PC-3 (cell line): ENCODE measurements at regions not wholly inside any gene's neighbourhood (a gene's known extent, or its start where the extent isn't known, plus 50 kb on each side); places are given as distances from the start of the nearest gene placed in this dataset.
"Not testable (repeated sequence)": the region's sequence is repeated elsewhere in the genome, so short reads cannot be mapped to it uniquely, and the experiment has no call there.

ENCODE experiments used
- ATAC-seq: fragments of 200-7000 bp; cut with Tn5 transposase; 2 replicates; pipeline ENCODE4 v1.9.1; 2020; ENCODE audit warnings: mild to moderate bottlenecking, moderate library complexity
- BruUV-seq: library from RNA; stranded (reverse); fragments of 400-500 nt; replicated peaks from 2 replicates; lab custom pipeline; 2021; lab: Mats Ljungman, UMichigan
- CTCF ChIA-PET: fragments of 300-600 bp; sonication (Branson Sonifier 250); formaldehyde crosslinking; loops from one replicate; lab custom pipeline; 2022; ENCODE audit warnings: antibody characterized with exemption; lab: Charles Lee
- POLR2A ChIA-PET: fragments of 300-600 bp; sonication (Branson Sonifier 250); formaldehyde crosslinking; loops from one replicate; lab custom pipeline; 2022; ENCODE audit warnings: antibody characterized with exemption; ENCODE audit not compliant: unreplicated experiment; lab: Charles Lee
- DNase-seq: peaks from one replicate; pipeline ENCODE4 v3.0.0-alpha.2; 2015
- H2AFZ ChIP-seq: fragments of 300-600 bp; sonication (generic); 2 replicates; pipeline ENCODE4 v1.6.0; 2016; ENCODE audit warnings: antibody characterized with exemption, low read length
- H3F3A ChIP-seq: fragments of 300-600 bp; sonication (generic); one replicate; pipeline ENCODE4 v1.6.0; 2017; ENCODE audit warnings: antibody characterized with exemption, low read length, control low read depth, mild to moderate bottlenecking; ENCODE audit not compliant: unreplicated experiment
- H3K27ac ChIP-seq: fragments of 300-600 bp; sonication (generic); 2 replicates; pipeline ENCODE4 v1.5.1; 2016; ENCODE audit warnings: mild to moderate bottlenecking, low read length
- H3K27me3 ChIP-seq: fragments of 300-600 bp; sonication (generic); 2 replicates; pipeline ENCODE4 v1.6.1; 2016; ENCODE audit warnings: low read length, mixed read lengths
- H3K36me3 ChIP-seq: fragments of 300-600 bp; sonication (generic); 2 replicates; pipeline ENCODE4 v1.6.1; 2016; ENCODE audit warnings: low read depth, mixed run types, low read length, mixed read lengths
- H3K4me1 ChIP-seq: fragments of 300-600 bp; sonication (generic); 2 replicates; pipeline ENCODE4 v1.5.1; 2016; ENCODE audit warnings: low read length; ENCODE audit not compliant: insufficient read depth
- H3K4me2 ChIP-seq: fragments of 300-600 bp; sonication (generic); 2 replicates; pipeline ENCODE4 v1.6.0; 2016; ENCODE audit warnings: low read length
- H3K4me3 ChIP-seq: fragments of 300-600 bp; sonication (generic); 2 replicates; pipeline ENCODE4 v1.5.1; 2016; ENCODE audit warnings: mild to moderate bottlenecking, low read length, mixed read lengths
- H3K79me2 ChIP-seq: fragments of 300-600 bp; sonication (generic); 2 replicates; pipeline ENCODE4 v1.6.1; 2017; ENCODE audit warnings: low read length, mixed read lengths
- H3K9ac ChIP-seq: fragments of 300-600 bp; sonication (generic); 2 replicates; pipeline ENCODE4 v1.6.0; 2016; ENCODE audit warnings: mild to moderate bottlenecking, low read length
- H3K9me2 ChIP-seq: fragments of 300-600 bp; sonication (generic); replicated peaks from 2 replicates; pipeline ENCODE4 v1.6.1; 2016; ENCODE audit warnings: mixed run types, low read length, mixed read lengths
- H3K9me3 ChIP-seq: fragments of 300-600 bp; sonication (generic); 2 replicates; pipeline ENCODE4 v1.6.1; 2016; ENCODE audit warnings: low read length, mixed read lengths
- H4K20me1 ChIP-seq: fragments of 300-600 bp; sonication (generic); 2 replicates; pipeline ENCODE4 v1.6.1; 2016; ENCODE audit warnings: low read length, mixed read lengths
- intact Hi-C: fragments of 100-400 bp; cut with micrococcal nuclease; formaldehyde crosslinking; loops from 2 replicates; pipeline ENCODE4 v1.9.0; 2023

- ATAC-seq, H3K4me1 ChIP-seq, H3K9me3 ChIP-seq: not testable (repeated sequence)
Measured at GRCh38 chr4:118447397-118447796, 94.6 kb upstream of the PRSS12 start.

GRCh38 chr4:118454857-118455256 is 102.1 kb upstream of the PRSS12 start:
- H3K36me3 ChIP-seq, H3K27ac ChIP-seq, H3K4me2 ChIP-seq, H3K9me2 ChIP-seq, intact Hi-C loops, DNase-seq, H3K4me3 ChIP-seq, H3K4me1 ChIP-seq, BruUV-seq, H3K79me2 ChIP-seq, H4K20me1 ChIP-seq, H3K27me3 ChIP-seq, H3F3A ChIP-seq, ATAC-seq, CTCF ChIA-PET, H2AFZ ChIP-seq, POLR2A ChIA-PET, H3K9me3 ChIP-seq, H3K9ac ChIP-seq: not testable (repeated sequence)

More at GRCh38 chr4:118447397-118447796, 94.6 kb upstream of the PRSS12 start:
- H3K9ac ChIP-seq, BruUV-seq, H3K79me2 ChIP-seq, H3K4me3 ChIP-seq, H3K27ac ChIP-seq, H3K9me2 ChIP-seq, DNase-seq, H4K20me1 ChIP-seq, POLR2A ChIA-PET, H2AFZ ChIP-seq, intact Hi-C loops, H3K4me2 ChIP-seq, CTCF ChIA-PET, H3K36me3 ChIP-seq, H3F3A ChIP-seq, H3K27me3 ChIP-seq: not testable (repeated sequence)

- H3K4me3 ChIP-seq, BruUV-seq, H3K36me3 ChIP-seq, H3K4me2 ChIP-seq, H2AFZ ChIP-seq, H4K20me1 ChIP-seq, H3K9ac ChIP-seq, H3K27me3 ChIP-seq, CTCF ChIA-PET, H3K27ac ChIP-seq, POLR2A ChIA-PET, H3K4me1 ChIP-seq, intact Hi-C loops, H3K79me2 ChIP-seq, H3F3A ChIP-seq, H3K9me3 ChIP-seq, H3K9me2 ChIP-seq: not testable (repeated sequence)
- DNase-seq (peak; percentile 35), ATAC-seq (peak; percentile 27; the same call in 1 of the 2 replicates)
Measured at GRCh38 chr4:118461435-118461834, 108.6 kb upstream of the PRSS12 start.

- H2AFZ ChIP-seq, intact Hi-C loops, H3K9me3 ChIP-seq, H4K20me1 ChIP-seq, H3F3A ChIP-seq, BruUV-seq, H3K36me3 ChIP-seq, ATAC-seq, H3K27ac ChIP-seq, H3K9me2 ChIP-seq, H3K9ac ChIP-seq, CTCF ChIA-PET, H3K4me2 ChIP-seq, H3K4me3 ChIP-seq, H3K79me2 ChIP-seq, POLR2A ChIA-PET, H3K27me3 ChIP-seq, H3K4me1 ChIP-seq, DNase-seq: not testable (repeated sequence)
Measured at GRCh38 chr4:118465831-118466230, 113.0 kb upstream of the PRSS12 start.

- H3K9me2 ChIP-seq, H2AFZ ChIP-seq, H3K9ac ChIP-seq, H3K4me1 ChIP-seq, H3K4me2 ChIP-seq, H3K36me3 ChIP-seq, H3K79me2 ChIP-seq, H3K4me3 ChIP-seq, H3K9me3 ChIP-seq, H3K27ac ChIP-seq, intact Hi-C loops, POLR2A ChIA-PET, DNase-seq, CTCF ChIA-PET, H3K27me3 ChIP-seq, H4K20me1 ChIP-seq, H3F3A ChIP-seq, BruUV-seq: not testable (repeated sequence)
- ATAC-seq, result peak; percentile 99
Measured at GRCh38 chr4:118474001-118474626, 121.3 kb upstream of the PRSS12 start.

- H3K4me2 ChIP-seq, H3K79me2 ChIP-seq, H3K4me3 ChIP-seq, H2AFZ ChIP-seq, H3F3A ChIP-seq, intact Hi-C loops, DNase-seq, ATAC-seq, H3K9ac ChIP-seq, H3K27ac ChIP-seq, H4K20me1 ChIP-seq, CTCF ChIA-PET, POLR2A ChIA-PET, H3K27me3 ChIP-seq, H3K9me3 ChIP-seq, BruUV-seq, H3K4me1 ChIP-seq, H3K9me2 ChIP-seq, H3K36me3 ChIP-seq: not testable (repeated sequence)
Measured at GRCh38 chr4:118474771-118475170, 122.0 kb upstream of the PRSS12 start.

GRCh38 chr4:118475901-118476300 is 123.1 kb upstream of the PRSS12 start:
- POLR2A ChIA-PET, intact Hi-C loops, H3K36me3 ChIP-seq: not testable (repeated sequence)

More at GRCh38 chr4:118475901-118476300, 123.1 kb upstream of the PRSS12 start:
- H3K27me3 ChIP-seq, H3F3A ChIP-seq, ATAC-seq, H3K9ac ChIP-seq, H2AFZ ChIP-seq, H3K79me2 ChIP-seq, DNase-seq, H4K20me1 ChIP-seq, H3K9me2 ChIP-seq, BruUV-seq, CTCF ChIA-PET, H3K27ac ChIP-seq, H3K9me3 ChIP-seq, H3K4me2 ChIP-seq, H3K4me1 ChIP-seq, H3K4me3 ChIP-seq: not testable (repeated sequence)
